Astrocyte of the spinal cord (primary cell): ENCODE measurements at regions not wholly inside any gene's neighbourhood (a gene's known extent, or its start where the extent isn't known, plus 50 kb on each side); places are given as distances from the start of the nearest gene placed in this dataset.
"Not testable (repeated sequence)": the region's sequence is repeated elsewhere in the genome, so short reads cannot be mapped to it uniquely, and the experiment has no call there.

Experiments
- DNase-seq: peaks from one replicate; pipeline ENCODE4 v3.0.0; 2011; ENCODE audit warnings: low read depth, low spot score
- H3K4me3 ChIP-seq: 2 replicates; pipeline ENCODE4 v1.5.1; 2011; ENCODE audit warnings: low read depth, mild to moderate bottlenecking, low read length, moderate library complexity
- in situ Hi-C: cut with HindIII; loops from 2 replicates; pipeline ENCODE4 v1.10.0; 2017; ENCODE audit warnings: low sequenced_read_pairs
- TF ChIP-seq, protein P1 (sequence below): IDR thresholded peaks from 2 replicates; pipeline ENCODE4 v1.5.1; 2012; ENCODE audit warnings: low read depth, mild to moderate bottlenecking, low read length, inconsistent platforms

DNA sequence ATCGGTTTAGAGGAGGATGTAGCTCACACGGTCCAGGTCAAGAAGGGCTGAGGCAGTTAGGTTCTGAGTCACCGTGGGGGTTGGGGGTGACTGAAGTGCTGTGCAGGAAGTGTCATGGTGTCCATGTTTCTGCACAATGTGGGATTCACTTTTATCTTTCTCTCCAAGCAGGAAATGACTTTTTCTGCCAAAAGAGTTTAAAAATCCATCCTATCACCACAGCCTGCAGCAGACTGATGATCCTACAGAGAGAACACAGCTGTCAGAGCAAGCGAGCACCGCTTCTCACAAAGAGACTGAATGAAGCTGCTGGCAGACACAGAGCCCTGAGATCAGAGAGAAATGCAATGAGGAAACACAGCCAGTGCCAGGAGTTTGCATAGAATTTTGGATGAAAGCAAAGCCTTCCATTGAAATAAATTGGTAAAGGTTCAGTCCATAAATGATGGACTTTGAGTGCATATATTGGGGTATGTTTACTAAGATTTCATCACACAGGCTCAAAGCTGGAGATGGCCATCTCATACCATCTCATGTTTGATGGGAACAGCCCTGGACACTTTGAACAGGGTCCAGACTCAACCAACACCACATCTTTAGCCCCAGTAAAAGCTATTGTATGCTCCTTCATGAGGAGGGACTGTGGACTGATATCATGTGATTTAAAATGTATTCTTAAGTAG, 213.9 kb upstream of the FBXL7 start:
- in situ Hi-C loops = no loop called here
- TF ChIP-seq, protein P1, sequence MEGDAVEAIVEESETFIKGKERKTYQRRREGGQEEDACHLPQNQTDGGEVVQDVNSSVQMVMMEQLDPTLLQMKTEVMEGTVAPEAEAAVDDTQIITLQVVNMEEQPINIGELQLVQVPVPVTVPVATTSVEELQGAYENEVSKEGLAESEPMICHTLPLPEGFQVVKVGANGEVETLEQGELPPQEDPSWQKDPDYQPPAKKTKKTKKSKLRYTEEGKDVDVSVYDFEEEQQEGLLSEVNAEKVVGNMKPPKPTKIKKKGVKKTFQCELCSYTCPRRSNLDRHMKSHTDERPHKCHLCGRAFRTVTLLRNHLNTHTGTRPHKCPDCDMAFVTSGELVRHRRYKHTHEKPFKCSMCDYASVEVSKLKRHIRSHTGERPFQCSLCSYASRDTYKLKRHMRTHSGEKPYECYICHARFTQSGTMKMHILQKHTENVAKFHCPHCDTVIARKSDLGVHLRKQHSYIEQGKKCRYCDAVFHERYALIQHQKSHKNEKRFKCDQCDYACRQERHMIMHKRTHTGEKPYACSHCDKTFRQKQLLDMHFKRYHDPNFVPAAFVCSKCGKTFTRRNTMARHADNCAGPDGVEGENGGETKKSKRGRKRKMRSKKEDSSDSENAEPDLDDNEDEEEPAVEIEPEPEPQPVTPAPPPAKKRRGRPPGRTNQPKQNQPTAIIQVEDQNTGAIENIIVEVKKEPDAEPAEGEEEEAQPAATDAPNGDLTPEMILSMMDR = no peak
- DNase-seq = peak; percentile 41
- no peak overlapping the region for H3K4me3 ChIP-seq

- H3K4me3 ChIP-seq = no peak overlapping the region
- no peak for DNase-seq
- TF ChIP-seq, protein P1 = no peak
- in situ Hi-C loops = no loop called here
Measured at GRCh38 chr5:15284706-15285105, 215.3 kb upstream of the FBXL7 start.

DNA sequence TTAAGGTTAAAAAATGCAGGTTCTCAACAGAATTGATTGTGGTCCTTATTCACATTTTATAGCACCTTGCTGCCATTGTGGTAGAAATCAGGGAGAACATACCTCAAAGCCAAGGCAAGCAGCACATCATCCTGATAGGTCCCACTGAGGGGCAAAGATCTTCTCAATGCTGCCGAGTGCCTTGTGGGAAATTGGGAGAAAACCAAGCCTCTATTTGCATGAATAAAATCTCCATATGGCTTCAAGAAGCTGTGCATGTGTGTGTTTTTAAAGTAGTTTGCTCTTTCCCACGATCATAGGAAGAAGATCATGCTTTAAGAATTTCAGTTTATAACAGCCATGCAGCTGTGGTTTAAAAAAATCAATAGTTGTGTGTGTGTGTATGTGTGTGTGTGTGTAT, 216.9 kb upstream of the FBXL7 start:
- no peak for DNase-seq
- no peak overlapping the region for H3K4me3 ChIP-seq
- TF ChIP-seq, protein P1 = no peak
- in situ Hi-C loops = no loop called here

DNA sequence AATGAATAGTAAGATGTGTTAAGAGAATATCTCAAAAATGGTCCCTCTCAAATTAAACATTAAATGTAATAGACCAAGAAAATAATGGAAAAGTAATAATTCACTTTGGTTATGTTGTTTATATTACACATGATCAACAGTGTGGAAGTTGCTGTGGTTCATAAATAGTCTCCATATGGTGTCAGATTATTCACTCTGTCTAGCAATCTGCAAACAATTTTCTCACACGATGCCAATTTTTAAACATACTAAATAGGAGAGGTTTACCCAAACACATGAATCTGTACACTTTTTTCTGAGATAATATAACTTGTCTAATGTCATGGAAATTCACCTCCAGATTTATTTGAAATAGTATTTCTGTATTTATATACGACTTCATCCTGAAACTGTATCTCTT, 217.4 kb upstream of the FBXL7 start:
- in situ Hi-C loops = no loop called here
- no peak for DNase-seq
- H3K4me3 ChIP-seq = no peak overlapping the region
- TF ChIP-seq, protein P1 = no peak

GRCh38 chr5:15271596-15271995, 228.4 kb upstream of the FBXL7 start:
- H3K4me3 ChIP-seq, DNase-seq, in situ Hi-C loops: not testable (repeated sequence)

- TF ChIP-seq, protein P1 = no peak
- H3K4me3 ChIP-seq = no peak overlapping the region
- in situ Hi-C loops = no loop called here
- no peak for DNase-seq
Measured at GRCh38 chr5:15267966-15268365, 232.0 kb upstream of the FBXL7 start.

DNA sequence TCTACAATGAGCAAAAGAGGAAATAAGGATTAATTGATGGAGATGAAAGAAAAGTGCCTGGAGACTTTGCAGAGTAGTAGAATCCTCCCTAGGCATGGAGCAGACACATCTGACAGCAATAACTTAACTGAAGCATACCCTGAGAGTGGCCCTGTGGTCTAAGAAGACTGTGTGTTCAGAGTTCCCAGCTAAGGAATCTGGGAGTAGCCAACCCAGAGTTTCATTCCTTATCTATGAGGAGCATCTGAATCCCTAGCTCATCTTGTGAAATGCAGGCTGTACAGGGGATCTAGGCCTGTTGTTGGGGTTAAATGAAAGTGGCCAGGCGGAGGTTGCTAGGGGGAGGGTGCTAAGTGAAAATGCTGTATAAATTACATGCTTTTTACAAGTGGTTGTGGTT, 233.1 kb upstream of the FBXL7 start:
- in situ Hi-C loops = no loop called here
- TF ChIP-seq, protein P1 = no peak
- no peak overlapping the region for H3K4me3 ChIP-seq
- DNase-seq = no peak
